ENCODE measurements at regions not wholly inside any gene's neighbourhood (a gene's known extent, or its start where the extent isn't known, plus 50 kb on each side); places are given as distances from the start of the nearest gene placed in this dataset.

DNA sequence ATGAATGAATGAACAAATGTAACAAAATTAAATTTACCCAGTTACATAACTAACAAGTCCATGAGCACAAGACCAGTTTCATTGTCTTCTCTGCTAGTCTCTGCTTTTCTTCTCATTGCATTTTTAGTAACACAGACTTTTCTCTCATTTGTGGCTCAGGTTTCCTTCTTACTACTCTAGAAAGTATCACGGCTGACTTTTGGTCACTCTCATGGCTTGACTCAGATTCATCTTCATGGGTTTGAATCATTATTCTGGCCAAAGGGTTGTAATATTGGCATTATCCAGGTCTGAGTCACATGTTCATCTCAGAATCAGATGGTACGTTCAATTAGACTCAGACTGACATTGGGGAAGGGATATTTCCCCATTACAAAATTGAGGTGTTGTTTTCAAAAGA is 121.5 kb upstream of the SATB1 start:
- H3K4me3 ChIP-seq (ENCODE audit: low read length): no peak overlapping the region
- DNase-seq (ENCODE audit: low read depth): no peak
- TF ChIP-seq, protein P1, sequence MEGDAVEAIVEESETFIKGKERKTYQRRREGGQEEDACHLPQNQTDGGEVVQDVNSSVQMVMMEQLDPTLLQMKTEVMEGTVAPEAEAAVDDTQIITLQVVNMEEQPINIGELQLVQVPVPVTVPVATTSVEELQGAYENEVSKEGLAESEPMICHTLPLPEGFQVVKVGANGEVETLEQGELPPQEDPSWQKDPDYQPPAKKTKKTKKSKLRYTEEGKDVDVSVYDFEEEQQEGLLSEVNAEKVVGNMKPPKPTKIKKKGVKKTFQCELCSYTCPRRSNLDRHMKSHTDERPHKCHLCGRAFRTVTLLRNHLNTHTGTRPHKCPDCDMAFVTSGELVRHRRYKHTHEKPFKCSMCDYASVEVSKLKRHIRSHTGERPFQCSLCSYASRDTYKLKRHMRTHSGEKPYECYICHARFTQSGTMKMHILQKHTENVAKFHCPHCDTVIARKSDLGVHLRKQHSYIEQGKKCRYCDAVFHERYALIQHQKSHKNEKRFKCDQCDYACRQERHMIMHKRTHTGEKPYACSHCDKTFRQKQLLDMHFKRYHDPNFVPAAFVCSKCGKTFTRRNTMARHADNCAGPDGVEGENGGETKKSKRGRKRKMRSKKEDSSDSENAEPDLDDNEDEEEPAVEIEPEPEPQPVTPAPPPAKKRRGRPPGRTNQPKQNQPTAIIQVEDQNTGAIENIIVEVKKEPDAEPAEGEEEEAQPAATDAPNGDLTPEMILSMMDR (IDR thresholded peaks at IDR 0.05; ENCODE audit: insufficient read depth, low read depth, low read length, missing control alignments): no peak

DNA sequence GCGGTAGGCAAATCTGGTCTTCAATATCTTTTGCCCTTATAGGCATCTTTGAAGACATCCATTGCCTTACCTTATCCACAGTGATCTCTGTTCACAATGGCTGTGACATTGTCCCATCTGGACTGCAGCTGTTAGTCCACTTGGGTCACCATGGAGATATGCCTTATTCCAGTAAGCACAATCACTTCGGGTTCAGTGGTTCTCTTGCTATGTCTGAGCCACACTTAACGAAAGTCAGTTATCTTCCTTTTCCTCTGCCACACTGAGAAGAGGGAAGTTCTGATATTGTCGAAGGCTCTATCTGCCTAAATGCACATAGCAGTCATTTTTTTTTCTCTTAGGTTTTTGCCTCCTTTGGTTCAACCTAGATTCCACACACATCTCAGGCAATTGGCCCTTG is 119.0 kb upstream of the SATB1 start:
- TF ChIP-seq, protein P1 (IDR thresholded peaks at IDR 0.05; ENCODE audit: insufficient read depth, low read depth, low read length, missing control alignments): no peak
- H3K4me3 ChIP-seq (ENCODE audit: low read length): no peak overlapping the region
- no peak for DNase-seq (ENCODE audit: low read depth)

DNA sequence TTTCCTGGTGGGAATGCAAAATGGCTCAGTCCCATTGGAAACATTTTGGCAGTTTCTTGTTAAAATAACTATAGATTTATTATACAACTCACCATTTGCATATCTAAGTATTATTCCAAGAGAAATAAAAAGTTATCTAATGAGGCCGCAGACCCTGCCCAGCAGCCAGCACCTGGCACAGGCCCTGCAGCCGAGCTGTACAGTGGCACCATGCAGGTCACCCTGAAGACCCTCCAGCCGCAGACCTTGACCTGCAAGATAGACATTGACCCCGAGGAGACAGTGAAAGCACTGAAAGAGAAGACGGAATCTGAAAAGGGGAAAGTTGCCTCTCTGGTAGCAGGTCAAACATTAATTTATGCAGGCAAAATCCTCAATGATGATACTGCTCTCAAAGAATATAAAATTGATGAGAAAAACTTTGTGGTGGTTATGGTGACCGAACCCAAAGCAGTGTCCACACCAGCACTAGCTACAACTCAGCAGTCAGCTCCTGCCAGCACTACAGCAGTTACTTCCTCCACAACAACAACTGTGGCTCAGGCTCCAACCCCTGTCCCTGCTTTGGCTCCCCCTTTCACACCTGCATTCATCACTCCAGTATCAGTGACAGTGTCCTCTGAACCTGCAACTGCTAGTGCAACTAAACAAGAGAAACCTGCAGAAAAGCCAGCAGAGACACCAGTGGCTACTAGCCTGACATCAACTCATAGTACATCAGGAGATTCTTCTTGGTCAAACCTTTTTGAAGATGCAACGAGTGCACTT is 113.5 kb upstream of the SATB1 start:
- no peak for DNase-seq (ENCODE audit: low read depth)
- H3K4me3 ChIP-seq (ENCODE audit: low read length): no peak overlapping the region
- TF ChIP-seq, protein P1 (IDR thresholded peaks at IDR 0.05; ENCODE audit: insufficient read depth, low read depth, low read length, missing control alignments): no peak

DNA sequence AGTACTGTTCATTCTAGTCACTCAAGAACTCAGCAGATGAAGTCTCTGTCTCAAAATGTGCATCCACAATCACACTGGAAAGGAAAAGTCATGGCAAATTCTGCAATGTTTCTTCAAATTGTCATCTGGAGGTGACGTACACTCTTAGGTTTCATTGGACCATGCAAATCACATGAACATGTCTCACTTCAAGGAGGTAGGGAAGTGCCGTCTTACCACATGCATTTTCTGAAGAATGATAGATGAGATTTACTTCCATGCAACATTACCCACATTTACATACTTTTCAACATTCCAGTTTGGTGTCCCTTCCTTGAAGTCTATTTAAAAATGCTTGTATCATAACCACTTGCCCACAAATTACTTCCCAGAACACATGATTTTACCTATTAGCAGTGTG is 107.9 kb upstream of the SATB1 start:
- no peak overlapping the region for H3K4me3 ChIP-seq (ENCODE audit: low read length)
- no peak for DNase-seq (ENCODE audit: low read depth)
- TF ChIP-seq, protein P1 (IDR thresholded peaks at IDR 0.05; ENCODE audit: insufficient read depth, low read depth, low read length, missing control alignments): no peak

DNA sequence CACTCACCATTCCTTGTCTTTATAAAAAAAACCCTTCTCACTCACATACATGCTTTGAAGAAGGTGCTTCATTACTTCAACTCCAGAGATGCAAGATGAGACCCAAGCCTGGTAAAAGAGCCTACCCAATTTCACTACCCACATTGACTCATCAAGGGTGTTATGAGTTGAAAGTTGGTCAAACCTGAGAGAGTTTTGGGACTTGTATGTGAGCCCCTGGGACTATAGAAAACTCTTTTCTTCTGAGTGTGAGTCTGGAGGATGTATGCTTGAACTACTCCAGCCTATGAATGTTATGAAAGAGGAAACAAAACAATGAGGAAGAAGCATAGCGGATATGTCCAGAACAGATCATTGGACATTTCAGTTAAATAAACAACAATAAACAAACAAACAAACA is 106.5 kb upstream of the SATB1 start:
- no peak for DNase-seq (ENCODE audit: low read depth)
- TF ChIP-seq, protein P1 (IDR thresholded peaks at IDR 0.05; ENCODE audit: insufficient read depth, low read depth, low read length, missing control alignments): no peak
- no peak overlapping the region for H3K4me3 ChIP-seq (ENCODE audit: low read length)

DNA sequence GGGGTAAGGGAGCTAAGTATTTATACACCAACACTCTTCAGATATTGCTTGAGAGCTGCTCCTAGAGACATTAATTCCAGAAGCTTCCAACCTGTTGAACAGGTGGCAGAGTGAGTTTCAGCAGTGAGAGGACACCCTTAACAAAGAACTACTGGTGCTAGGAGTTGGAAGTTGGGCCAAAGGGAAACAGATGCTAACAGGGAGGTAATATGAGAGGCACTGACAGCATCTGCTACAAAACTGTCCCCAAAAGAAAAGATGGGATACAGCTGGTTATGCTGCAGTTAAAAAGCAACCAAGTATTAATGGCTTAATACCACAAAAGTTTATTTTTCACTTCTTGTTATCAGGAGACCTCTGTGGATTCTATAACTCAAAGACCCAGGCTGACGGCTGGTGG is 104.5 kb upstream of the SATB1 start:
- DNase-seq (ENCODE audit: low read depth): no peak
- H3K4me3 ChIP-seq (ENCODE audit: low read length): no peak overlapping the region
- TF ChIP-seq, protein P1 (IDR thresholded peaks at IDR 0.05; ENCODE audit: insufficient read depth, low read depth, low read length, missing control alignments): no peak

DNA sequence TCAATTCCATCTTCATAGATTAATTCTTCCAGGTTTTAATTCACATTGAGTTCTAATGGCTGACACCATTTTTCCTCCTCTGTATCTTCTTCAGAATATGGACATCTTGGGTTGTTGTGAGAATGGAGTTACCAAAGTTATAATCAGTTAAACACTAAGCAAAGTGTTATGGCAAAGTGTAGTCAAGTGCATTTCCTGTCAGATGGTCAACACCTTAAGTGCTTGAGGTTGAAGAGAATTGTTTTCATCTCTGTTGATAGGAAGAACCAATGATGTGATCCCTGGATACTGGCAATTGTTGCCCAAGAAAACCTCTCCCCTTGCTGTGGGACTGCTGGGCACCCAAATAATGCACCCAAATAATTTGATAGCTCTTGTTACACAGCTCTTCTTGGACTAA is 102.6 kb upstream of the SATB1 start:
- TF ChIP-seq, protein P1 (IDR thresholded peaks at IDR 0.05; ENCODE audit: insufficient read depth, low read depth, low read length, missing control alignments): no peak
- no peak overlapping the region for H3K4me3 ChIP-seq (ENCODE audit: low read length)
- DNase-seq (ENCODE audit: low read depth): no peak

Measured in epithelial cell of esophagus (primary cell).